HG03045 (cell line): ENCODE measurements at regions not wholly inside any gene's neighbourhood (a gene's known extent, or its start where the extent isn't known, plus 50 kb on each side); places are given as distances from the start of the nearest gene placed in this dataset.
"Not testable (repeated sequence)": the region's sequence is repeated elsewhere in the genome, so short reads cannot be mapped to it uniquely, and the experiment has no call there.

Experiments used
- ATAC-seq: cut with Tn5 transposase; IDR thresholded peaks from one replicate; pipeline ENCODE4 v1.9.1; 2021; ENCODE audit warnings: mild to moderate bottlenecking, moderate library complexity; ENCODE audit not compliant: unreplicated experiment

GRCh38 chr3:186454881-186455703, 89.1 kb downstream of the CRYGS start:
- ATAC-seq = no peak

- no peak for ATAC-seq
Measured at GRCh38 chr3:186453531-186453930, 90.6 kb downstream of the CRYGS start.

- no peak for ATAC-seq
Measured at GRCh38 chr3:186452517-186452916, 90.5 kb upstream of the DGKG start.

- ATAC-seq = no peak
Measured at GRCh38 chr3:186451371-186451770, 89.3 kb upstream of the DGKG start.

GRCh38 chr3:186444974-186445373, 82.9 kb upstream of the DGKG start:
- no peak for ATAC-seq

- no peak for ATAC-seq
Measured at GRCh38 chr3:186444288-186444687, 82.3 kb upstream of the DGKG start.

GRCh38 chr3:186442979-186443378, 80.9 kb upstream of the DGKG start:
- ATAC-seq = not testable (repeated sequence)

GRCh38 chr3:186442162-186442561, 80.1 kb upstream of the DGKG start:
- no peak for ATAC-seq

- no peak for ATAC-seq
Measured at GRCh38 chr3:186440891-186441290, 78.9 kb upstream of the DGKG start.

GRCh38 chr3:186439725-186440124, 77.7 kb upstream of the DGKG start:
- ATAC-seq = no peak

- not testable (repeated sequence) for ATAC-seq
Measured at GRCh38 chr3:186435332-186435731, 73.3 kb upstream of the DGKG start.

- no peak for ATAC-seq
Measured at GRCh38 chr3:186432944-186433732, 71.1 kb upstream of the DGKG start.

- no peak for ATAC-seq
Measured at GRCh38 chr3:186432189-186432588, 70.2 kb upstream of the DGKG start.

GRCh38 chr3:186427627-186428281, 65.7 kb upstream of the DGKG start:
- no peak for ATAC-seq

- ATAC-seq = no peak
Measured at GRCh38 chr3:186425788-186426730, 64.0 kb upstream of the DGKG start.

GRCh38 chr3:186421946-186422345, 59.9 kb upstream of the DGKG start:
- ATAC-seq = no peak

GRCh38 chr3:186418671-186419145, 56.7 kb upstream of the DGKG start:
- no peak for ATAC-seq

- ATAC-seq = no peak
Measured at GRCh38 chr3:186417791-186418190, 55.8 kb upstream of the DGKG start.

- no peak for ATAC-seq
Measured at GRCh38 chr3:186414735-186415419, 52.8 kb upstream of the DGKG start.
